A549 (cell line): ENCODE measurements at regions not wholly inside any gene's neighbourhood (a gene's known extent, or its start where the extent isn't known, plus 50 kb on each side); places are given as distances from the start of the nearest gene placed in this dataset.

Experiments
- ATAC-seq, 2 experiments: fragments of 200-7000 bp in 1 of 2; fragments of >200 bp in 1 of 2; cut with Nextera tagmentation in 1 of 2; cut with Tn5 transposase in 1 of 2; 3 replicates each; pipeline versions ENCODE4 v1.8.0 to v1.9.1; 2018 to 2020; ENCODE audit warnings: mild to moderate bottlenecking in 1 of 2, moderate library complexity in 1 of 2
- CTCF ChIA-PET: fragments of 300-600 bp; sonication (Branson Sonifier 250); formaldehyde crosslinking; extraction: SDS; loops from one replicate; lab custom pipeline; 2021; ENCODE audit warnings: antibody characterized with exemption, inconsistent platforms; lab: Yijun Ruan, JAX
- POLR2A ChIA-PET: fragments of 350-600 bp; formaldehyde crosslinking; extraction: SDS; loops from one replicate; lab custom pipeline; 2021; ENCODE audit warnings: antibody characterized with exemption, inconsistent platforms; lab: Yijun Ruan, JAX
- DNase-seq, 2 experiments: peaks; one replicate each; pipeline versions ENCODE4 v3.0.0 to v3.0.0-alpha.2; 2011 to 2016; ENCODE audit warnings: low read depth in 1 of 2, low spot score in 1 of 2
- FAIRE-seq: peaks from 2 replicates; lab custom pipeline; 2011; peaks lifted over from hg19 to GRCh38; lab: Jason Lieb, UNC
- H3K27ac ChIP-seq, 2 experiments: fragments of >200 bp; sonication (Bioruptor Twin); formaldehyde crosslinking; 3 replicates each; pipeline ENCODE4 v1.5.1; 2016 to 2017
- H3K4me1 ChIP-seq: fragments of >200 bp; sonication (Bioruptor Twin); formaldehyde crosslinking; 3 replicates; pipeline ENCODE4 v1.6.1; 2016
- H3K4me2 ChIP-seq: fragments of >200 bp; sonication (Bioruptor Twin); formaldehyde crosslinking; 3 replicates; pipeline ENCODE4 v1.6.1; 2016
- H3K4me3 ChIP-seq: fragments of >200 bp; sonication (Bioruptor Twin); formaldehyde crosslinking; 3 replicates; pipeline ENCODE4 v1.5.1; 2016
- H3K9me3 ChIP-seq: fragments of >200 bp; sonication (Bioruptor Twin); formaldehyde crosslinking; 3 replicates; pipeline ENCODE4 v1.6.1; 2016
- BHLHE40 ChIP-seq: IDR thresholded peaks from 2 replicates; pipeline ENCODE4 v1.6.1; 2012; ENCODE audit warnings: low read depth, low read length, inconsistent platforms
- CBX8 ChIP-seq: fragments of 200-600 bp; sonication (generic); IDR thresholded peaks from 2 replicates; pipeline ENCODE4 v1.6.1; 2016
- CEBPB ChIP-seq, 2 experiments: fragments of >200 bp in 1 of 2; sonication (Bioruptor Twin) in 1 of 2; formaldehyde crosslinking in 1 of 2; IDR thresholded peaks; 2 replicates each; pipeline ENCODE4 v1.6.1; 2012 to 2016
- EHMT2 ChIP-seq: fragments of 200-600 bp; sonication (generic); IDR thresholded peaks from 2 replicates; pipeline ENCODE4 v1.6.1; 2016; ENCODE audit warnings: antibody characterized with exemption, low read depth, mild to moderate bottlenecking, moderate library complexity
- EP300 ChIP-seq, 2 experiments: fragments of >200 bp; sonication (Bioruptor Twin); formaldehyde crosslinking; IDR thresholded peaks; 2 replicates in 1 of 2; 3 replicates in 1 of 2; pipeline ENCODE4 v1.6.1; 2016 to 2017
- FOSB ChIP-seq: fragments of 250-450 bp; sonication (Bioruptor Pico); IDR thresholded peaks from 2 replicates; pipeline ENCODE4 v1.5.0; 2020; ENCODE audit warnings: mild to moderate bottlenecking, moderate library complexity
- FOSL2 ChIP-seq, 2 experiments: fragments of 450-650 bp in 1 of 2; fragments of >200 bp in 1 of 2; sonication (Bioruptor Twin) in 1 of 2; formaldehyde crosslinking; IDR thresholded peaks; 2 replicates each; pipeline versions ENCODE4 v1.5.0 to v1.6.1; 2016 to 2020; ENCODE audit warnings: mild to moderate bottlenecking in 1 of 2, moderate library complexity in 1 of 2
- GATA3 ChIP-seq: IDR thresholded peaks from 2 replicates; pipeline ENCODE4 v1.6.1; 2012; ENCODE audit warnings: borderline replicate concordance
- HEYL ChIP-seq: fragments of 250-450 bp; sonication (Bioruptor Pico); IDR thresholded peaks from 2 replicates; pipeline ENCODE4 v1.8.0; 2021; ENCODE audit warnings: mild to moderate bottlenecking, moderate library complexity
- JUNB ChIP-seq: fragments of >200 bp; sonication (Bioruptor Twin); formaldehyde crosslinking; IDR thresholded peaks from 2 replicates; pipeline ENCODE4 v1.6.1; 2016
- MAZ ChIP-seq: fragments of 150-350 bp; IDR thresholded peaks from 2 replicates; pipeline ENCODE4 v1.6.1; 2014; ENCODE audit warnings: antibody characterized with exemption, low read depth, low read length, borderline replicate concordance
- MYC ChIP-seq: IDR thresholded peaks from 2 replicates; pipeline ENCODE4 v1.6.1; 2012; ENCODE audit warnings: mild to moderate bottlenecking, inconsistent platforms, low read length, improper control_type of control experiment, borderline replicate concordance
- PHF8 ChIP-seq: fragments of 200-600 bp; sonication (generic); IDR thresholded peaks from 2 replicates; pipeline ENCODE4 v1.6.1; 2016; ENCODE audit warnings: low read depth, mild to moderate bottlenecking, antibody characterized with exemption, moderate library complexity, borderline replicate concordance
- POLR2A ChIP-seq: IDR thresholded peaks from 2 replicates; pipeline ENCODE4 v1.6.1; 2012; ENCODE audit warnings: mild to moderate bottlenecking, low read length
- RAD21 ChIP-seq, 2 experiments: fragments of >200 bp in 1 of 2; sonication (Bioruptor Twin) in 1 of 2; formaldehyde crosslinking in 1 of 2; IDR thresholded peaks in 1 of 2; conservative IDR thresholded peaks in 1 of 2; 2 replicates in 1 of 2; 3 replicates in 1 of 2; pipeline ENCODE4 v1.6.1; 2012 to 2018; ENCODE audit warnings: inconsistent platforms in 1 of 2
- RARB ChIP-seq: fragments of 250-450 bp; sonication (Bioruptor Pico); IDR thresholded peaks from 2 replicates; pipeline ENCODE4 v1.8.0; 2021; ENCODE audit warnings: mild to moderate bottlenecking, moderate library complexity
- RCOR1 ChIP-seq: fragments of 150-350 bp; IDR thresholded peaks from 2 replicates; pipeline ENCODE4 v1.6.1; 2014; ENCODE audit warnings: antibody characterized with exemption, low read length, low read depth
- SMC3 ChIP-seq: fragments of >200 bp; sonication (Bioruptor Twin); formaldehyde crosslinking; IDR thresholded peaks from 3 replicates; pipeline ENCODE4 v1.6.1; 2018; ENCODE audit warnings: inconsistent platforms
- SREBF2 ChIP-seq: fragments of 450-650 bp; IDR thresholded peaks from 2 replicates; pipeline ENCODE4 v1.6.1; 2014; ENCODE audit warnings: mild to moderate bottlenecking, moderate library complexity
- ZFP36 ChIP-seq: fragments of 450-650 bp; IDR thresholded peaks from 2 replicates; pipeline ENCODE4 v1.6.1; 2014; ENCODE audit warnings: borderline replicate concordance; ENCODE audit not compliant: partially characterized antibody
- ZNF302 ChIP-seq: fragments of 250-450 bp; sonication (Bioruptor Pico); IDR thresholded peaks from 2 replicates; pipeline ENCODE4 v1.9.0; 2021; ENCODE audit warnings: inconsistent platforms, mild to moderate bottlenecking, moderate library complexity
- ZSCAN20 ChIP-seq: fragments of 250-450 bp; sonication (Bioruptor Pico); IDR thresholded peaks from 2 replicates; pipeline ENCODE4 v1.8.0; 2022; ENCODE audit warnings: mild to moderate bottlenecking, moderate library complexity
- WGBS: methylation state at CpG from one replicate; pipeline ENCODE4 v1.1.6; 2017; ENCODE audit errors: missing lambda C conversion rate; 5-methylcytosine and 5-hydroxymethylcytosine counted together
- TF ChIP-seq, protein P1 (sequence below): IDR thresholded peaks from 2 replicates; pipeline ENCODE4 v1.6.1; 2012
- TF ChIP-seq, protein P2 (sequence below): fragments of >200 bp; sonication (Bioruptor Twin); formaldehyde crosslinking; IDR thresholded peaks from 3 replicates; pipeline ENCODE4 v1.6.1; 2016
- TF ChIP-seq, protein P3 (sequence below): fragments of 250-450 bp; sonication (Bioruptor Pico); IDR thresholded peaks from 2 replicates; pipeline ENCODE4 v1.5.0; 2021; ENCODE audit warnings: mild to moderate bottlenecking, moderate library complexity, borderline replicate concordance
- TF ChIP-seq, protein P4 (sequence below): IDR thresholded peaks from 2 replicates; pipeline ENCODE4 v1.6.1; 2012; ENCODE audit warnings: low read depth, borderline replicate concordance

GRCh38 chr3:13130464-13131193 is 57.4 kb upstream of the IQSEC1 start:
- DNase-seq (no peak), ATAC-seq (no peak), FAIRE-seq (no peak)
- ChIA-PET POLR2A (no interaction called here), CTCF (no interaction called here)
- Histone ChIP-seq H3K27ac (no peak overlapping the region), H3K9me3 (no peaks in the 10 kb centered on the region), H3K4me2 (no peak overlapping the region), H3K4me1 (no peaks in the 10 kb centered on the region), H3K4me3 (no peak overlapping the region)
- TF ChIP-seq CEBPB (IDR thresholded peaks at IDR 0.05) (no peak), JUNB (no peak), POLR2A (no peak), ZNF302 (no peak), MYC (no peak), PHF8 (no peak), GATA3 (no peak)
- TF ChIP-seq, protein P1, sequence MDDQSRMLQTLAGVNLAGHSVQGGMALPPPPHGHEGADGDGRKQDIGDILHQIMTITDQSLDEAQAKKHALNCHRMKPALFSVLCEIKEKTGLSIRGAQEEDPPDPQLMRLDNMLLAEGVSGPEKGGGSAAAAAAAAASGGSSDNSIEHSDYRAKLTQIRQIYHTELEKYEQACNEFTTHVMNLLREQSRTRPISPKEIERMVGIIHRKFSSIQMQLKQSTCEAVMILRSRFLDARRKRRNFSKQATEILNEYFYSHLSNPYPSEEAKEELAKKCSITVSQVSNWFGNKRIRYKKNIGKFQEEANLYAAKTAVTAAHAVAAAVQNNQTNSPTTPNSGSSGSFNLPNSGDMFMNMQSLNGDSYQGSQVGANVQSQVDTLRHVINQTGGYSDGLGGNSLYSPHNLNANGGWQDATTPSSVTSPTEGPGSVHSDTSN, result no peak
- WGBS, result 77% methylated on average over 3 of the region's 3 CpGs

DNA sequence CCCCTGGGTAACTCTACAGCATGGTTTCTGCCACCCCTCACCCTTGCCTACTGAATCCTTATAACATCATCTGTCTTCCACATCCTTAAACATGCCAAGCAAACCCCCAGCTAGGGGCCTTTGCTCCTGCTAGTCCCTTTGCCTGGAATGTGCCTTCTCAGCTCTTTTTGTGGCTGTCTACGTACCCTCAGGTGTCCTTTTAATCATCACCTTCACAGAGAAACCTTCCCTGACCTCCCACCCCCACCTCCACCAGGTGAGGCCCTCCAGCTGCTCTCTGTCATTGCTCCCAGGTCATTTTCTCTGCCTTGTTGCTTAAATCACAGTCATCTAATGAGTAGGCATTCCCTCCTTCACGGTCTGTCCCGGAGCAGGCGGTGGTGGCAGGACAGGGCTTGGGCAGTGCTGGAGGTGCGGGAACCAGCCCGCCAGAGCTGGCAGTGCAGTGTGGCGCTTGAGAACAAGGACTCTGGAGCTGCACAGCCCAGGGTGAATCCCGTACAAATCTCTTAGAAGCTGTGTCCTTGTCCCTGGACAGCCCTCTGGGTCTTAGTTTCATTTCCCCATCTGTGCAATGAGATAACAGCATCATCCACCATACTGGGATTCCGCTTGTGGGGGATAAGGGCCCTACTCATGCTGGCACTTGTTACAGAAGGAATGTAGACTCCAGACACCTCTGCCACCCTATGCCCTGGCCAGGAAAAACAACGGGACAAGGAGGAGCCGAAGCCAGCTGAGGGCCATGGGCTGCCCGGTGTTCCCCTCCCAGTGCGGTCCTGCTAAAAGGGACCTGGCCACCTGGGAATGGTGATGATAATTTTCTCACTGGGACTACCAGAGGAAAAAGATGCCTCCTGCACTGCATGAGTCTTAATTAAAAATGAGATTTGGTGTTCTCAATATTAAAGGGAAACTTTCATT is 52.1 kb upstream of the IQSEC1 start:
- Histone ChIP-seq H3K4me2 (no peak overlapping the region), H3K27ac (no peak overlapping the region)
- DNase-seq, result no peak
- no peak for FAIRE-seq
- no peak for TF ChIP-seq EP300 (IDR thresholded peaks at IDR 0.05)
- TF ChIP-seq, protein P2, sequence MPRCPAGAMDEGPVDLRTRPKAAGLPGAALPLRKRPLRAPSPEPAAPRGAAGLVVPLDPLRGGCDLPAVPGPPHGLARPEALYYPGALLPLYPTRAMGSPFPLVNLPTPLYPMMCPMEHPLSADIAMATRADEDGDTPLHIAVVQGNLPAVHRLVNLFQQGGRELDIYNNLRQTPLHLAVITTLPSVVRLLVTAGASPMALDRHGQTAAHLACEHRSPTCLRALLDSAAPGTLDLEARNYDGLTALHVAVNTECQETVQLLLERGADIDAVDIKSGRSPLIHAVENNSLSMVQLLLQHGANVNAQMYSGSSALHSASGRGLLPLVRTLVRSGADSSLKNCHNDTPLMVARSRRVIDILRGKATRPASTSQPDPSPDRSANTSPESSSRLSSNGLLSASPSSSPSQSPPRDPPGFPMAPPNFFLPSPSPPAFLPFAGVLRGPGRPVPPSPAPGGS, result no peak
- no peak for TF ChIP-seq FOSL2 (IDR thresholded peaks at IDR 0.05)
- TF ChIP-seq FOSL2 (CRISPR knock-in tag; IDR thresholded peaks at IDR 0.05), result no peak
- TF ChIP-seq MAZ, result no peak
- no peak for TF ChIP-seq ZSCAN20 (CRISPR knock-in tag)
- no peak for TF ChIP-seq BHLHE40
- TF ChIP-seq PHF8, result no peak
- TF ChIP-seq SMC3, result no peak
- TF ChIP-seq ZFP36, result no peak
- TF ChIP-seq SREBF2, result no peak
- TF ChIP-seq CBX8, result no peak
- no peak for TF ChIP-seq HEYL (CRISPR knock-in tag)
- TF ChIP-seq, protein P3, sequence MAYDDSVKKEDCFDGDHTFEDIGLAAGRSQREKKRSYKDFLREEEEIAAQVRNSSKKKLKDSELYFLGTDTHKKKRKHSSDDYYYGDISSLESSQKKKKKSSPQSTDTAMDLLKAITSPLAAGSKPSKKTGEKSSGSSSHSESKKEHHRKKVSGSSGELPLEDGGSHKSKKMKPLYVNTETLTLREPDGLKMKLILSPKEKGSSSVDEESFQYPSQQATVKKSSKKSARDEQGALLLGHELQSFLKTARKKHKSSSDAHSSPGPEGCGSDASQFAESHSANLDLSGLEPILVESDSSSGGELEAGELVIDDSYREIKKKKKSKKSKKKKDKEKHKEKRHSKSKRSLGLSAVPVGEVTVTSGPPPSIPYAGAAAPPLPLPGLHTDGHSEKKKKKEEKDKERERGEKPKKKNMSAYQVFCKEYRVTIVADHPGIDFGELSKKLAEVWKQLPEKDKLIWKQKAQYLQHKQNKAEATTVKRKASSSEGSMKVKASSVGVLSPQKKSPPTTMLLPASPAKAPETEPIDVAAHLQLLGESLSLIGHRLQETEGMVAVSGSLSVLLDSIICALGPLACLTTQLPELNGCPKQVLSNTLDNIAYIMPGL (CRISPR knock-in tag), result no peak
- no peak for TF ChIP-seq RCOR1
- no peak for TF ChIP-seq RARB
- no peak for TF ChIP-seq EHMT2
- TF ChIP-seq, protein P4, sequence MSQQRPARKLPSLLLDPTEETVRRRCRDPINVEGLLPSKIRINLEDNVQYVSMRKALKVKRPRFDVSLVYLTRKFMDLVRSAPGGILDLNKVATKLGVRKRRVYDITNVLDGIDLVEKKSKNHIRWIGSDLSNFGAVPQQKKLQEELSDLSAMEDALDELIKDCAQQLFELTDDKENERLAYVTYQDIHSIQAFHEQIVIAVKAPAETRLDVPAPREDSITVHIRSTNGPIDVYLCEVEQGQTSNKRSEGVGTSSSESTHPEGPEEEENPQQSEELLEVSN, result no peak
- TF ChIP-seq FOSB, result no peak
- TF ChIP-seq ZNF302, result no peak
- no peak for TF ChIP-seq RAD21 (conservative IDR thresholded peaks at IDR 0.05 in 1 of 2, IDR thresholded peaks at IDR 0.05 in 1 of 2)
- TF ChIP-seq, all 56 proteins: peak for 0
- no peak overlapping the region for H3K4me3 ChIP-seq
- ChIA-PET CTCF (interaction anchor here (0.6 to 2.0 kb wide), 4 partner anchors 13 to 1345 kb away, joined by 3 to 6 read pairs (median 3); no protein-coding TSS in a partner anchor), POLR2A (no interaction called here)
- H3K9me3 ChIP-seq, result no peaks in the 10 kb centered on the region
- H3K4me1 ChIP-seq, result no peaks in the 10 kb centered on the region
- no peak; a peak in 1 of 6 replicates for ATAC-seq
- WGBS, result 75% methylated on average over 10 of the region's 13 CpGs
